HG02870 (cell line): ENCODE measurements at regions not wholly inside any gene's neighbourhood (a gene's known extent, or its start where the extent isn't known, plus 50 kb on each side); places are given as distances from the start of the nearest gene placed in this dataset.
A peak's percentile ranks its signal among the peaks of the same experiment; 100 is the strongest.

Experiments used
- ATAC-seq: cut with Tn5 transposase; IDR thresholded peaks from one replicate; pipeline ENCODE4 v1.9.1; 2021; ENCODE audit warnings: mild to moderate bottlenecking, moderate library complexity; ENCODE audit not compliant: unreplicated experiment

DNA sequence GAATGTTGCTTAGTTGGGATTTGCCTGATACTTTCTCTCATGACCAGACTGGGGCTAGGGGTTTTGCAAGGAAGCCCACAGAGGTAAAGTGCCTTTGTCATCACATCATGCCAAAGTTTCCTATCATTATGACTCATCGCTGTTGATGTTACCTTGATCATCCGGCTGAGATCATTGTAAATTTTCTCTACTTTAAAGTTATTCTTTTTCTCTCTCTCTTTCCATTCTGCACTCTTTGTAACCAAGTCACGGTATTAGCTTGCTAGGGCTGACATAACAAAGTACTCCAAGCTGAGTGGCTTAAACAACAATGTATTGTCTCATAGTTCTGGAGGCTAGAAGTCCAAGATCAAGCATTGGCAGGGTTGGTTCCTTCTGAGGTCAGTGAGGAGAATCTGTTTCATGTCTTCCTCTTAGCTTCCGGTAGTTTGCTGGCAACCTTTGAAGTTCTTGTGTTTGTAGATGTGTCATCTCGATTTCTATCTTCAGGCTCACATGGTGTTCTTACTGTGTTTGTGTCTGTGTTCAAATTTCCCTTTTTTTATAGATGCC is 113.0 kb downstream of the DTHD1 start:
- ATAC-seq, result no peak

- peak; percentile 50 for ATAC-seq
Measured at GRCh38 chr4:36399762-36400353, 118.4 kb downstream of the DTHD1 start.

DNA sequence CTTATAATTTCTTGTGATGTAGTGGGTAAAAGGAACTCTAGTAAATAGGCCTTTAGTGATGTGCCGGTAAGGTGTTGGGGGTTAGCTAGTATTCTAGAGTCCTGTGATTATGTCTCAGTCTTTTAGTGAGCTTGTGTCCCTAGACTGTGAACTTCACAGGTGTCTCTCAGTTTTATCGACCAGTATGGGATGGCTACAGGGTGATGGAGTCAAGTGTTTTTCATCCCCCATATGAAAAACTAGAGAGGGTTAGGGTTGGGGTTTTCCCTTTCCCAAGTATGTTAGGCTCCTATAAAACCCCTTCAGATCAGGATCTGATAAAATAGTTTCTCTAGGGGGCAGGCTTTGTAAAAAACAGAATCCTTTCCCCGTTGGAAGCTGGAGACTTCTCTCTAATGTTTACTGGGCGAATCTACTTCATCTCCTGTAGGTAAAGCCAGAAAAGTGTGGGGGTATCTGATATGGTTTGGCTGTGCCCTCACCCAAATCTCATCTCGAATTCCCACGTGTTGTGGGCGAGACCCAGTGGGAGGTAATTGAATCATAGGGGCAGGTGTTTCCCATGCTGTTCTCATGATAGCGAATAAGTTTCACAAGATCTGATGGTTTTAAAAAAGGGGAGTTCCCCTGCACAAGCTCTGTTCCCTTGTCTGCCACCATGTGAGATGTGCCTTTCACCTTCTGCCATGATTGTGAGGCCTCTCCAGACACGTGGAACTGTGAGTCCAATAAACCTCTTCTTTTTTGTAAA is 120.8 kb downstream of the DTHD1 start:
- ATAC-seq, result no peak

GRCh38 chr4:36411338-36411737 is 129.9 kb downstream of the DTHD1 start:
- no peak for ATAC-seq

DNA sequence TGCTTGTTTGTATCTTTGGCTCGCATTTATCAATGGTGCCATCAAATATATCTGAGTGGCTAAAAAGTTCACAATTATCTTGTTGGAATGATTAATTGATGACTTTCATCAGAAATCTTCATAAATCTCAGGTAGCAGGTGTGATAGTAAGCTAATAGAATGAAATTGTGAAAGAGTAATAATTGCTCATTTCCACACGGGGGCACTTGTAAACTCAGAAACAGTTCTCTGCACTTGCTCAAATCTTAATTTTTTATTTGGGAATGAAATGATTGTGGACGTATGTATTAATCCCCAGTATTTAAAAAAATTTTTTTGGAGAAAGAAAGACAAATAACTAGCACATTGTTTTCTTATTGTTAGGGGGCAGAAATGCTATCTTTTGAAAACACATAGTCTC is 132.8 kb downstream of the DTHD1 start:
- ATAC-seq, result no peak

DNA sequence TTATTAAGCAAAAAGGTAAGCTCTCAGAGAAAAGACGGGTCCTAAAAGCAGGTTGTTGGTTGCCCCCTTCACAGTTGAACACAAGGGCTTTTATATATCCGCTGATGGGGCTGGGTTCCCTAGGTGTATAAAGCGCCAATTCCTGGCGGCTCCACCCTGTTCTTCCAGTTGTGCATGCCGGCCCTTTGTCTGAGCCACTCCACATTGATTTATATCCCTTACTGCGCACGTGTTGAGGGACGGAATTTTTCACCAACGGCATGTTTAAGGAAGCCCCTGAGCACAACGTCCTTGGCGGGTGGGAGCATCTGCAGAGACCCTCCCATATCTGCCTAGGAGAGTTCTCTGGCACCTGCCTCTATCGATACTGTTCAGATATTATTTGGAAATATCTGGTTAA is 135.7 kb downstream of the DTHD1 start:
- no peak for ATAC-seq

- no peak for ATAC-seq
Measured at GRCh38 chr4:36420111-36420679, 138.8 kb downstream of the DTHD1 start.

GRCh38 chr4:36422607-36423006 is 141.2 kb downstream of the DTHD1 start:
- no peak for ATAC-seq

GRCh38 chr4:36426741-36427140 is 145.3 kb downstream of the DTHD1 start:
- ATAC-seq, result no peak

GRCh38 chr4:36427696-36428095 is 146.3 kb downstream of the DTHD1 start:
- no peak for ATAC-seq

- ATAC-seq, result no peak
Measured at GRCh38 chr4:36432586-36432985, 151.2 kb downstream of the DTHD1 start.

GRCh38 chr4:36439556-36439955 is 158.1 kb downstream of the DTHD1 start:
- no peak for ATAC-seq

DNA sequence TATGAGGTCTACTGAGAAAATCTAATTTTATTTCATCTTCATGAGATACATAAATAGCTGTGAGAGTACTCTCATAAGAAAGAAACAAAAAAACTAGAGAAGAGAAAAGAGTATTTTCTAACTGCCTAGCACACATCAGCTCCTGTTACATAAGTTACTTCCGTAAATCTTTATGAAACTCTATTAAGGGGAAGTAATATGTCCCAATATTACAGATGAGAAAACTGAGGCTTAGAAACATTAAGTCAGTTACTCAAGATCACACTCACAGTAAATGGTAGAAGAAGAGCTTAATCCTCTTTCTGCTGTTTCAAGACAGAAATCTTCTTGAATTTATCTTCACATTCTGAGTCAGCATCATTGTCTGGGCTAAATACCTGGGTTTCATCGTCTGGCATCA is 164.1 kb downstream of the DTHD1 start:
- peak; percentile 65 for ATAC-seq

DNA sequence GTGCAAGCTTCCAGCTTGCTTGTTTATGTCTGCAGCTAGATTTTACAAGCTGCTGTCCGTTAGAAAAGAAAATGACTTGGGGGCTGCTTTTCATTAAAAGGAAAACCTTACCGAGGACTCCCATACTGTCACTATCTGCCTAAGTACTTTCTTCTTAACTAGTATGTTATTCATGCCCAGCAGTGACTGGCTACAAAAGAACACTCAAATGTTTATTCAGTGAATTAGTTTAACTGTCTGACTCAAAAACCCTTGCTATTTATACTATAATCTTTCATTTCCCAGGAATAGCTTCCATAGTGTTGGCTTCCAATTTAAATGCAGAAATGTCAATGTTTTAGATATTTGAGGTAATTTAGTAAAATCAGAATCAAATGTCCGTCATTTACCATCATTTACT is 164.9 kb downstream of the DTHD1 start:
- no peak for ATAC-seq

- no peak for ATAC-seq
Measured at GRCh38 chr4:36461344-36461743, 179.9 kb downstream of the DTHD1 start.

DNA sequence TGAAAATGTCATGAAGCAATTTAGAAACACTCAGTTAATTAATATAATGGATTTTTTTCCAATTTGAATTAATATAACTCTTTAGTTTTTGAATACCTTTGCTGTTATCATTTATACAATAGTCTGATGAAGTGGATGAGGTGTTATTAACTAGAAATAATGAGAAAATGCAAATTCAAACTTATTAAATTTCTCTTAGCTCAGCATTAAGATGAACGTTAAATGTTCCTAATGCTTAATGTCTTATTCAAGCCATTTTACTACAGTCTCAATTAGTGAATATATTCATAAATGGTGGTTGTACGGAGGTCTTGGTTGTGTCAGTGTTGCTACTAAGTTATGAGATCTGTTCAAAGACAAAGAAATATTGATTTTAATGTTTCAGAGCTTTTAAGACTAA is 186.3 kb downstream of the DTHD1 start:
- ATAC-seq, result no peak

DNA sequence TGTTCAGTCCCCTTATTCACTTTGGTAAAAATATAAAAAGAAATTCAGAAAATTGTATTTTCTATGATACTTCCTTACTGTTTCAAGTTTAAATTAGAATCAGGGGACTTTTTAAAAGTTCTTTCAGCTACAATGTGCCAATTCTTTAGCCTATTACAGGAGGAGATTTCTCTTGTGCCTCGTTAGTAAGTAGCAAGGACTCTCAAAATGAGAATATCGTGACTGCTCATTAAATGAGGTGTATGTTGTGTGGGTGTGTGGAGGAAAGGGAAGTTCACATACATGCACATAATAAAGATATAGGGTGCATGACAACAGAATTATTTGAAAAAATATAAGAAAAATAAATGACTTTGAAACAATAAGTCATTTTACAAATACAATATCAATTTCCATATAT is 190.5 kb downstream of the DTHD1 start:
- ATAC-seq, result no peak

DNA sequence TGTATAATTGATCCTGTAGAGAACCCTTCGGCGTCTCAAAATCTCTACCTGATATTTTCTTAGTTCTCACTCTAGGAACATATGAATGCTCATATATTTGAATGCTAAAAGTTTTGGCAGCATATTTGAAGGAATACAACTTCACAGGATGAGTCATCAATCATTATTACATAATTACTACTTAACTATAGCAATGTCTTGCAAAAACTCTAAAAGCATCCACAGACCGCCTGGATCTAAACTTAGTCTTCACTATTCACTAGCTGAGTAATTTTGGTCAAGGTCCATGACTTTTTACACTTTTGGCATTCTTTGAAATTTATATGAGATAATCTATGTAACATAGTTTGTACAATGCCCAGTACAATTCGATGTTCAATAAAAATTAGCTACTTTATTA is 194.7 kb downstream of the DTHD1 start:
- ATAC-seq, result no peak

GRCh38 chr4:36477861-36478260 is 196.4 kb downstream of the DTHD1 start:
- ATAC-seq, result no peak

DNA sequence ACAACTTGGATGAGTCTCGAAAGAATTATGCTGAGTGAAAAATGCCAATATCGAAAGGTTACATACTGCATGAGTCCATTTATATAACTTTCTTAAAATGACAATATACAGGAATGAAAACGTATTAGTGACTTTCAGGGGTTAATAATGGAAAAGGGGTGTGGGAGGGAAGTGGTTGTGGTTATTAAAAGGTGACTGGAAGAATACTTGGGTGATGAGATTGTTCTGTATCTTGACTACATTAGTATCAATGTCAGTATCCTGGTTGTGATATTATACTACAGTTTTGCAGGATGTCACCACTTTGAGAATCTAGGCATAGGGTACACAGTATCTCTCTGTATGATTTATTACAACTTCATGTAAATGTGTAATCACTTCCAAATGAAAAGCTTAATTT is 204.5 kb downstream of the DTHD1 start:
- ATAC-seq, result no peak

DNA sequence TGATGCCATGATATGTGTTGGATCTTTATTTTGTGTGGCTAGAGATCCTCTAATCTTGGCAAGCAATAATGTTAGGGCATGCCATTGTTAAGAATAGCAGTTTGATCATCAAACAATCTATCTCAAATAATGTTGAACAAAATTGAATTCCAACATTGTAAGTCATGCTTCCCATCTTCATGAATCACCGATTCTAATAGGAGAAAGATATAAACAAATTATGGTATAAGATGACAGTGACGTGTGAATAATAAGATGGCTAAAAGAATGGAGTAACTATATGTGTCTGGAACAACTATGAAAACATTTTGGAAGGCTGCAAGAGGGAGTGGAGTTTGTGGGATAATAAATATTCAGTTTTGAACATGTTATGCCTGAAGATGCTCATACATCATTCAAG is 208.4 kb downstream of the DTHD1 start:
- no peak for ATAC-seq

DNA sequence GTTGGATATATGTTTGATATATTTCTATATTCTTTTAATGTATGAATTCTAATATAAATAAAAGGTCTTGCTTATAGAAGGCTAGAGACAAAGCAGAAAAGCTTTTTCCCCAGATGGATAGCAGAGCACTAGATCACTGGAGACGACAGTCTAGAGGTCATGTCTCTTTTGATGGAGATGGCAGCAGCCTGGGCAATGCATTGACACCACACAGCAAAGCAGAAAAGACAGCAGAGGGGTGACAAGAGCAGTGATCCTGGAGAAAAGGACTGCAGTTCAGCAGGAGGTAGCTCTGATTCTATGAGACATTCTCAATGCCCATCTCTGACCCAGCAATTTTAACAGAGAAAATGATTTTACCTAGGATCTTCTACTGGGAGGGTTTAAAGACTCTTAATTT is 210.6 kb downstream of the DTHD1 start:
- no peak for ATAC-seq
